NCI-H2107 treated with DMSO at 0.1 percent for 48 hours (cell line): ENCODE measurements at regions not wholly inside any gene's neighbourhood (a gene's known extent, or its start where the extent isn't known, plus 50 kb on each side); places are given as distances from the start of the nearest gene placed in this dataset.

Experiments used
- DNase-seq: peaks from one replicate; lab custom pipeline; 2025; ENCODE audit not compliant: unreplicated experiment; lab: John Stamatoyannopoulos, UW

DNA sequence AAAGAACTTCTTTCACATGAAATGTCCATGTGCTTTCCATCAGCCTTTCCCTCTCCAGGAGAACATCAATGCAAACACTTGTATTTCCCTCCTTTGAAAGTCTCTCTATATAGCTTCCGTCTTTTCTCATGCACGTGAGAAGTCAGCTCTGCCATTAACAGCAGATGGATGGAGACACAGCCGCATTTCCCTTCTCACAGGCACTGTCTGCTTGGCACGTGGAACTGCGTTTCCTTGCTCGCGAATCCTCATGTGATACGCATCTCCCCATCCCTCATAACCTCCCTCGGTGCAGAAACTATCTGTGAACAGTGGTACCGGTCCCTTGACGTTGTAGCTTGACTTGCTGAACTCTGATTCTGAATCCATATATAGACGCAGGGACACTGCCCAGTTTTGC lies 717.0 kb upstream of the RBFOX1 start:
- no peak for DNase-seq

DNA sequence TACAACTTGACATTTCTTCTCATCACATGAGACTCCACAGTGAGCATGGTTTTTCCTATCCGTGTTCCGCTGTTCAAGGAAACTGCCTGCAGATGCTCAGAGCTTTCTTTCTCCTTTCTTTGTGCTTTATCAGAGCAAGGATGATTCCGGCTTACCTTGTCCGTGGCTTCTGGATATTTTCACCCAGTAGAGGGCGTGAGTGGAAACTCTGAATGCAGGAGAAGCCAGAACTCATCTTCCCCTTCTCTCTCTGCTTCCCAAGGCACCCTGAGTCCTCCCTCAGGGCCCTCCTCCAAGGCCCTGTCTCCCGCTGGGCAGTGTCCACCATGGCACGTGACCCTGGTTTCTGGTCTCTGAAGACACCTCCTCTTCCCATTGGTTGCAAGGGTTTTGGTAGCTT lies 721.1 kb upstream of the RBFOX1 start:
- DNase-seq, result no peak

DNA sequence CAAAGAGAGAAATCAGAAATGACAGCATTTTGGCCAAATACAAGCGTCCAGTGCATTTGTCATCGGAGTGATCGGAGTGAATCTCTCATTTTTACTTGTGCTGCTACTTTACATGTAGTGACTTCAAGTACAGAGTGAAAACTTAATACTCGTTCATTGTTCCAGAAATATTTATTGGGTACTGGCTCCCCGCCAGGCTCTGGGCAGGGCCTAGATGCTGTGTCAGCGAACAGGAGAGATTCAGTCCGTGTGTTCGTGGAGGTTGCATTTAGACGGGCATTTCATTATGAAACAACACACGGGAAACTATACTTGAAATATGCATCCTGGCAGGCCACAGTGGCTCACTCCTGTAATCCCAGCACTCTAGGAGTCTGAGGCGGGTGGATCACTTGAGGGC lies 727.2 kb upstream of the RBFOX1 start:
- no peak for DNase-seq

DNA sequence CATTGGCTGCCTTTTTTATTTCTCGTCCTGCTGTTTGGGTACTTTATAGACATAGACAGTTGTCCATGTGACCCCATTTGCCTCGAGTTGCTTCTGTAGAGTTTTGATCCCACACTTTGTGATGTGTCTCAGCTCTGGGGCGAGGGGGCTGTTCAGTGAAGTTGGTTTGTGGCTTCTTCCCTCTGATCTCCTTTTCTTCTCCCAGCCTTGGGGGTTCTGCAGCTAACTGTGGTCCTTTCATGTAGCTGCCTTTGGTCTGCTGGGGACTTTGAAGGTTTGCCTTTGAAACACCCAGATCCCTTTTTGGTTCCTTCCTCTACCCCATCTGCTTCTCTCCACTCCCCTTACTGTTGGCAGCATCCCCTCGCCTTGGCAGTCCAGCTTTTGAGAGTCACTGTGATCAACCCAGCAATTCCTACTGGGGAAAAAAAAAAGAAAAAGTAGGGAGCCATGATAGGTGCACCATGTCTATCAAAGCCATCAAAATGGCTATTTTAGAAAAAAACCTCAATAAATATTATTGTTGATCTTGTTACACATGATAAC lies 728.8 kb upstream of the RBFOX1 start:
- no peak for DNase-seq

GRCh38 chr16:6602405-6602804 lies 730.2 kb upstream of the RBFOX1 start:
- no peak for DNase-seq

- DNase-seq, result no peak
These were observed 732.5 kb upstream of the RBFOX1 start for GRCh38 chr16:6600167-6600566.

DNA sequence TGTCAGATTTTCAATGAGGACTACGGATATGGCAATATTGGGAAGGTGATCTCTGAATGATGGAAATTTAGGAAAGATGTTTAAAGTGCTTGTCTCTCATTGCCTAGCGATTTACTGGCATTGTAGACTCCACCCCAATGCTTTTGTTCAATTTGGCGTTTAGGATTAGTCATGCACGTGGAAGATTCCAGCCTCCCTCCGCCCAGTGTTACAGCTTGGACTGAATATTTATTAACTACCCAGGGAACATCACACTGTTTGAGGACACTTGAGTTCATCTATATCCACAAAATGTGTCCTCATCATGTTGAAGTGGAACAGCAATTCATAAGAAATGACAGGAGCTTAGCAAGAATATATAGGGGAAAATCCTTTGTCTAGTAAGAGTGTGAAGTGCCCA lies 738.8 kb upstream of the RBFOX1 start:
- DNase-seq, result no peak

DNA sequence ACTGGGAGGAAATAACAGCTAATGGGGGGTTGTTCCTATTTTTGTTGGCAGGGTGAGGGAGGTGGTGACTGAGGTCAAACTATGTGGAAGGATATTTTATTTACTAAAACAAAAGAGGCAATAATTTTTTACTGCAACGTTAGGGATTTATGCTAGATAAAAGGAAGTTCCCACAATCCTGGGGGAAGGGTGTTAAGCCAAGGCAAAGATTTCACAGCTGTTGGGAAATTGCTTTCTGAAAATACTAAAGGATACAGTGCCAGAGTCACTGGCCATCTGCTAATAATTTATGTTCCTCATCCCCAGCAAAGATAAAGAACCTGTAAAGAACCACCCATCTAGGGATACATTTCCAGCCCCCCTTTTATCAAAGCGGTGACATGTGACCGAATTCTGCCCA lies 756.0 kb upstream of the RBFOX1 start:
- no peak for DNase-seq

DNA sequence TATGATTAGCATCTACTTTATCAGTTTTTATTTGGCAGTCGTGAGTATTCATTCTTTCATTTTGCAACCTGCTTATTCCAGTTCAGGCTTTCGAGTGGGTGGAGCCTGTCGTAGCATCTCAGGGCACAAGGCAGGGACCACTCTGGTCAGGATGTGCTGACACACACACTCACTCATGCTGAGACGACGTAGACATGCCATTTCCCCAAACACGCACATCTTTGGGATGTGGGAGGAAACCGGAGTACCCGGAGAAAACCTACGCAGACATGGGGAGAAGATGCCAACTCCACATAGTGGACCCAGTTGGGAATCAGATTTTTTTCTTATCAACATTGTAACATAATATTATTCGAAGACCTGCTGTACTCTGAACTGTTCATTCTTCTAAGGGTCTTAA lies 756.5 kb upstream of the RBFOX1 start:
- no peak for DNase-seq

- DNase-seq, result no peak
These were observed 758.5 kb upstream of the RBFOX1 start for GRCh38 chr16:6574146-6574545.

GRCh38 chr16:6573577-6573976 lies 759.1 kb upstream of the RBFOX1 start:
- DNase-seq, result peak; percentile 1

DNA sequence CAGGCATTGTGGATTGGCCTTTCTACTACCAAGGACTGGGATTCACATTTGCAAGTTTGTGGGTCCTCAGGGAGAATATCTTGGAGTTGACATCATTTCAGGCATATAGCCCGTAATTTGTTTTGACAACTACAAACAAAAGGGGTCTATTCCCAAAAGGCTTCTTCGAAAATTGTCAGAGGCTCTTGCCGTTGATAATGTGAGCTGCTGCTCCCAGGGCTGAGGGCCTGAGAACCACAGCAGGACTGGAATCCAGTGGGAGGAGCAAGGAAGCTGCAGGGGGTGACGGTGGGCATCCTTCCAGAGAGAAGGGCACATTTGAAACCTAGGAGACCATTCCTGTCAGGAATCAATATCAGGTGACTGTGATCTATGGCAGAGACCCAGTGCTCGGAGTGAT lies 761.6 kb upstream of the RBFOX1 start:
- DNase-seq, result no peak

DNA sequence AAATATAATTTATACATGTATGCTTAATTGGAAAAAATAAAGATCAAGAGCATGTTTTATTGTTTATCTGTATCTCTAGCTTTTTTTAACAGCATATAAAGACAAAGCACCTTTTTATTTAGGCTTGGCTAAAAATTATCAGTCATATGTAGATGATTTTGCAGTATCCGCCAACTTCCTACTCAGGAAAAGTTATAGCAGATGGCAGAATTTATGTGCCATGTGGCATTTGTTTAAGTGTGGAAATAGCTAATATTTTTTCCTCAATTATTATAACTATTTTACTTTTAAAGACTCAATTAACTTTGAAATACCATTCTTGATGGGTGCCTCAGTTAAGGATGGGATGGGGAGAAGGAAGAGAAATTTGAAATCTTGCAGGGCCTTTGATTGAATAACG lies 762.1 kb upstream of the RBFOX1 start:
- no peak for DNase-seq

DNA sequence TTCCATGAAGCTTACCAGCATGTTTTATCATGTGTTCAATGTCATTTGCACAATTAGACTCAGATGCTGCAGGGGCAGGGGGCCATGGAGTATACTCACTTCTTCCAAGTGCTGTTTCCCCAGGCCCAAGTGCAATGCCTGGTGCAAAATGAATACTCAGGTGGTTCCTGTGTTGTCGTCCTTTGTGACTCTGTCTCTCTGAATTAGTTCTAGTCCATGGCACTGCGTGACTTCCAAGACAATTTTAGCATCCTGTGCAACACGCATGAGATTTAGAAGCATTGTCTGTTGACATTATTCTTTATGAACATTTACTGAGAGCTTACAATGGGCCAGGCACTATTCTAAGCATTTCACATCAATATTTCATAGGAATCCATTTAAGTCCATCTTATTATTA lies 769.7 kb upstream of the RBFOX1 start:
- no peak for DNase-seq

DNA sequence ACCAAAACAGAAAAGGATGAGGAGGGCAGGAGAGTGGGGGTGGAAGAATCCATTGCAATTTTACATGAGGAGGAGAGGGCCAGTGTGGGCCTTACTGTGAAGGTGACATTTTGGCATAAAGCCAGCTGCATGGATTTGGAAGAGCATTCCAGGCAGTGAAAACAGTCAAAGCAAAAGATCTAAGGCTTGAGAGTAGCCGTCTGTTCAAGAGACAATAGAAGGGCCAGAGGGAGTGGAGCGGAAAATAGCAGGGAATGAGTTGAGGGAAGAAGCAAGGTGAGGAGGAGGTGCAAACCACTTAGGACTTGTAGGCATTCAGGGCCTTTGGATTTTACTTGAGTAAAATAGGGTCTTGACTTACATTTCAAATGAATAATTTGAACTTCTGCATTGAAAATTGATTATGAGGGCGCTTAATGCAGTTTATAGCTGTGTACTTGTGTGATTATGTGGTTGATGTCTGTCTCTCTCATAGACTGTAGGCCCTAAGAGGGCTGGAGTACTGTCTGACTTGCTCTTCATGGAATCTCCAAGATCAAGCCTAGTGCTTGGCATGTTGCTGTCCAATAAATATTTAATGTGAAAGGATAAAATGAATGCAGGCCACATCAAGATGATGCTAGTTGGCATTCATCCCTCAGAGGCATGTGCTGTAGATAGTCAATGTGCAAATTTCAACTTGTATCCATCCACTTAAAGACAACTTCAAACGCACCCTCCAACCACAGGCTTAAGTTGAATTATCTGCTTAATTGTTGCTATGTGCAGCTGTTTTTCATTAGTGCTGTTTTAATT lies 772.1 kb upstream of the RBFOX1 start:
- no peak for DNase-seq

DNA sequence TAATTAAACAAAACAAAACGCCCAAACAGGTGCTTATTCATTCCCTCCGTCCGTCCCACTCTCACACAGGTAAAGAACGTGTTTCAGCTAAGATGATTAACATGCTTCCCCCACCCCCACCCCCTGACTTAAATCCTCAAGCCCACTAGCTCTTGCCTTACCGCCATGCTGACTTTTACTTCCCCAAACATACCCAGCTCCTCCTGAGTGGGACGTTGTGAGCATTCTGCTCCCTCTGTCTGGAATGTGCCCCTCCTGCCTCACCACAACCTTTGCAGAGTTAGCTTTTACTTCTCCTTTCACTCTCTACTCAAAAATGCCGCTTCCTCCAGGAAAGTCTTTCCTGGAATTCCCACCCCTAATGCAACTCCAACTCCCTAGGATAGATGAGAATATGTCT lies 774.0 kb upstream of the RBFOX1 start:
- no peak for DNase-seq

- DNase-seq, result no peak
These were observed 774.5 kb upstream of the RBFOX1 start for GRCh38 chr16:6558126-6558525.

DNA sequence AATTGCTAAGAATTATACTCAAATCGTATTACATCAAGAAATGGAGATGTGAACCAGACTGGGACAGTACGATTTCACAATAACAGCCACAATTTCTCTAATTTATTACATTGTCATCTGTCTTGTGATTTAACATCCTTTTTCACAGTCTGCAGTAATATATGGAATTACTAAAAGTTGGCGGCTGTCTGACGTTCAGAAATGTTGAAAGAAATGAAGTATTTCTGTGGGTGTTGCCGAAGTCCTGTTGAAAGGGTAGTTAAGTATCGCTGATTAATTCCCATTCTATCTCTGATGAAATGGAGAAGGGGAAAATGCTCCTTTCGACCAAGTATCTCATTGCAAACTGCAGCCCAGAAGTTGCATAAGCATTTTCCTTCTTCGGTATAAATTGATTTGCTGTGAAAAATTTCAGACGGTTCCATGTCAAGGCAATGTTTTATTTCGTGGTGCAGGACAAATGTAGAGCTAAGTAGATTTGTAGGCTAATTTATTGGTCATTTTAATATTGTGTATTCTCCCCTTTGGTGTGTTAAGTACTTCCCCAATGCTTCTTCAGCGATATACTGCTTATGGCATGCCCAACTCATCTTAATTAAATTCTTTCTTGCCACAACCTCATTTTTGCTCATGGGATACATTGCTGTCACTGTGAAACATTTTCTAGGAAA lies 775.2 kb upstream of the RBFOX1 start:
- DNase-seq, result no peak

DNA sequence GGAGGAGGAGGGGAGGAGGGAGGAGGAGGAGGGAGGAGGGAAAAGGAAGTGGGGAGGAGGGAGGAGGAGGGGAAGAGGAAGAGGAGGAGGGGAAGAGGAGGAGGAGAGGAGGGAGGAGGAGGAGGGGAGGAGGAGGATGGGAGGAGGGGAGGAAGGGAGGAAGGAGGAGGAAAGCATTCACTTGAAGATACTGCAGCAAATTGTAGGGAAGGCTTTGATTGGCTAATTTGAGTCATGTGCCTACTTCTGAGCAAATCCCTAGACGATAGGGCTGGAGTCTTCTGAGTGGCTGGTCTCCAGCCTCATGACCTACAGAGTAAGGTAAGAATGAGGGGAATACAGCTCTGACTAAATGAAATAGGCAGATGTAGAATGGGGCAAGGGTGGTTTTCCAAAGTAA lies 783.2 kb upstream of the RBFOX1 start:
- no peak for DNase-seq

DNA sequence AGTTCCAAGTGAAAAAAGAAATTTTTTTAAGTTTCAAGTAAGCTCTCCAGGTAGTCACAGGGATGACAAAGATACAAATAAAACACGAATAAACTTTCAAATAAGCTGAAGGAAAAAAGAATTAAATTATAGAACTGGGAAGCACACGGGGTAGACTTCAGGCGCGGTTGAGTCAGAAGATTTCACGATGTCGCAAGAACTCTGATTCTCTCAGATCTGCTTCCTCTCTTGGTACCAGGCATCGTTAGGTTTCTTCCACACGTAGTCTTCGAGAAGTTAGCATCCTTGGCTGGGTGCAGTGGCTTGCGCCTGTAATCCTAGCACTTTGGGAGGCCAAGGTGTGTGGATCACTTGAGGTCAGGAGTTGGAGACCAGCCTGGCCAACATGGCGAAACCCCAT lies 784.1 kb upstream of the RBFOX1 start:
- DNase-seq, result no peak

DNA sequence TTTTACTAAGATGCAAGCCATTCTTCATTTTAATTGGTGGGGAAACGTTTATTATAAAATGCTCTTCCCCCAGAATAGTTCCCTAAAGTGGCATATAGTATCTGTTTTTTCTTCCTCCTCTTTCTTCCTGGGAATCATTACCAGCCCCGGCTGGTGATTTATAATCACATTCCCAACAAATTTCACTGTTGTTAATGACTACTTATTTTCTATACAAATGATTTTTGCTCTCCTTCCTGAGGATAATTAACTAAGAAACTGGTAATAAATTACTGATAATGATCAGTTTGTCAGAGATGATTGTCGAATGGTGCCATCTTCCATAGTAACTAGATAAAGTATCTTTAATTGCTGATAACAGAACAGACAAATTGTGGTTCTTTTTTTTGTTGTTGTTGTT lies 785.5 kb upstream of the RBFOX1 start:
- no peak for DNase-seq

- DNase-seq, result no peak
These were observed 787.3 kb upstream of the RBFOX1 start for GRCh38 chr16:6545329-6545728.

- no peak for DNase-seq
These were observed 791.4 kb upstream of the RBFOX1 start for GRCh38 chr16:6541267-6541666.
